Kidney tubule cell (primary cell): ENCODE measurements at regions not wholly inside any gene's neighbourhood (a gene's known extent, or its start where the extent isn't known, plus 50 kb on each side); places are given as distances from the start of the nearest gene placed in this dataset.

Experiments used
- DNase-seq: peaks from one replicate; pipeline ENCODE4 v3.0.0-alpha.2; 2018; ENCODE audit warnings: low spot score

DNA sequence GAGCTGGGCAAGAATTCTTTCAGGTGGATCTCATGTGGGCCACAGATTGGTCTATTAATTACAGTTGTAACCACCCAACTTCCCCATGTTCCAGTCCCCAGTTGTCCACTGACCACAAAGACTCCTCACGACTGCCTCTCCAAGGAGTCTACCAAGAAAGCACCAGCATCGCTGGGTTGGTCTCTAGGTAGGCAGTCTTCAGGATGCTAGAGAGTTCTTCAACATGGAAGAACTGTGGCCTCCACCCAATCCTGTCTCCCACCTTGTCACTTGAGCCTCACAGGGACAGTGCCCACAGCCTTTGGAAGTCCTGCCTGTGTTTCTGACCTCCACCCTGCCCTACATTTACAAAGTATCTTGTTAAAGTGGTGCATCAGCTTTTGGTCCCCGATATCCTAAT is 184.7 kb upstream of the FN1 start:
- no peak for DNase-seq

DNA sequence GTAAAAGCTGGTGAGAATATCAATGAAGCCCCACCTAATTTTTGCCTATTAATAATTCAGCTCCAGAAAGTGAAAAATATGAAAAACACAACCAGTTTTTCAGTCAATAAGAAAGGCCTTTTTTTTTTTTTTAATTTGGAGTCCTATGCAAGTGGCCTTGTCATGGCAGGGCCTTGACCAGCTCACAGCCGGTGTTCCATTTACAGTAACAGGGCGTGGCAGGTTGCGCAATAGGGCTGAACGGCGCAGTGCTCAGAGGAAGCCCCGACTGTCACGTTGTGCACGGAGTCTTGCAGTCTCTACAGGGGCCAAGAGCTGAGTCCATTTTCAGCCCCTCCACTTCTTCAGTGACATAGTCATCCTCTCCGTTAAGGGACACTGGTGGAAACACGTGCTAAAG is 184.1 kb upstream of the FN1 start:
- DNase-seq: no peak

- DNase-seq: peak; percentile 55
Measured at GRCh38 chr2:215619022-215619958, 183.4 kb upstream of the FN1 start.

DNA sequence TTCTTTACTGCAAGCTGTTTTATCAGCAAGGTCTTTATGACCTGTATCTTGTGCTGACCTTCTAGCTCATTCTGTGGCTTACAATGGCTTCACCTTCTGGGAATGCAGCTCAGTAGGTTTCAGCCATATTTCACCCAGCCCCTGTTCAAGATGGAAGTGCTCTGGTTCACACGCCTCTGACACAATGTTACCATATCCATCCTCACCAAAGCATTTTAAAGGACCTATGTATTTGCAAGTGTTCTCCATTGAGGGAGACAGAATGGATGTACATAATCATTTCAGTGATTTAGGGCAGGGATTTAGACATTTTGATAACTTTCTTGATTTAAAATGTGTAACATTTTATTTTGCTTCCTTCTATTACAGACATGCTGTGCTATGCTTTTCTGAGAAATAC is 182.3 kb upstream of the FN1 start:
- DNase-seq: no peak

DNA sequence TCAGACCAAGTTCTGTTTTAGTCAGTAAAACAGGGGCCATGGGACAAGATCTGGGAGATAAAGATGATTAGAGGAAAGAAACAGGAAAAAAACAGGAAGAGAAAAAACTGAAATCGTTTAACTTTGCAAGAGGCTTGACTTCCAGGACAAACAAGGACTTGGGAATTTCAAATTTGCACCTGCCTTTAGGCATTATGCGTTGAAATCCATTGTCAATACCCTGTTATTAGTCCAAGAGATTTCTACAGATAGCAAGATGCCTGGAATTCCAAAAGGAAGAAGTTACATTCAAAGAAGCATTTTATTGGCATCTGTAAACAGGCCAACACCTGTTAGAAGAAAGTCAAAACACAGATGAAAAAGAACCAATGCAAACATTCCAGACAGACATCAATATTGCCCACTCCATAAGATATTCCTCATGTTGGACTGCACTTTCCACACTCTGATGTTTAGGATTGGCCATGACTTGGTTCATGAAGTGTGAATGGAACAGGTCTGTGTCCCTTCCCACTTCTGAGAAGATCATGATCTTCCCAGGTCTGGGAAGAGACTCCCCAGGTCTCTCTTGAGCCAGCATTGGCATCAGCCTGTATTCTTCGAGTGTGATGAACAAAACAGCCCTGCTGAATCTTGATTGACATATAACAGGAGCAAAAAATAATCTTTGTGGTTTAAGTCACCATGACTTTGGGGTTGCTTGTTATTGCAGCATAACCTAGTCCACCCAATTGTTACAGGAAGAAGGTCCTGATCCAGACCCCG is 181.4 kb upstream of the FN1 start:
- DNase-seq: no peak

DNA sequence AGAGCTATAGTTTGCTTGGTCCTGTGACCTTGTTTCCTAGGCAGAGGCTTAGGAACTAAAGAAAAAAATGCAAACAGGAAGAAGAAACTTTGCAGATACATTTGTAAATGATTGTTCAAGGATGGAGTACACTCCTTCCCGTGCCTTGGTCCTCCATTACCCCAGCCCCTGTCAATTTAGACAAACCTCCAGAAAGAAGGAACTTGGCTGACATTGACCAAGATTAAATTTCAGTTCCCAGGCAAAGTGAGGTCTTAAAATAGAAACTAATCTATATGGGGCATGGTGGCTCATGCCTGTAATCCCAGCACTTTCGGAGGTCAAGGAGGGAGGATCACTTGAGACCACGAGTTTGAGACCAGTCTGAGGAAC is 179.9 kb upstream of the FN1 start:
- DNase-seq: no peak

- DNase-seq: no peak
Measured at GRCh38 chr2:215615067-215615802, 179.4 kb upstream of the FN1 start.

DNA sequence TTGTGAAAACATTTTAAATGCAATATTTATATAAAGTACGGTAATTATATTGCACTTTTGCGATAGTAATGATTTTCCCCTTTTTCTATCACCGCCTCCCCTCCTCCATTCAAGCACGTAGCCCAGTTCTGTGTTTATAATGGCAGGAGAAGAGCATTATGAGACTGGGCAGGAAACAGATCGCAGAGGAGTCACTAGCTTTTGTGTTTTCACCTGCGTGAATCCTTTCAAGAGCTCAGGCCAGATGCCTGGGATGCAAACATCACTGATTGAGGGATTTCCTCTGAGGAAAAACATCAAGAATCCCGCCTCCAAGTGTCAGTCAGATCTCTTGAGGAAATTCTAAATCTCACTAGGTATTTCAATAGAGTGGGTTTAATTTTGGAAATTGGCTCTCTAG is 178.4 kb upstream of the FN1 start:
- no peak for DNase-seq

GRCh38 chr2:215613888-215614287 is 178.0 kb upstream of the FN1 start:
- DNase-seq: no peak

DNA sequence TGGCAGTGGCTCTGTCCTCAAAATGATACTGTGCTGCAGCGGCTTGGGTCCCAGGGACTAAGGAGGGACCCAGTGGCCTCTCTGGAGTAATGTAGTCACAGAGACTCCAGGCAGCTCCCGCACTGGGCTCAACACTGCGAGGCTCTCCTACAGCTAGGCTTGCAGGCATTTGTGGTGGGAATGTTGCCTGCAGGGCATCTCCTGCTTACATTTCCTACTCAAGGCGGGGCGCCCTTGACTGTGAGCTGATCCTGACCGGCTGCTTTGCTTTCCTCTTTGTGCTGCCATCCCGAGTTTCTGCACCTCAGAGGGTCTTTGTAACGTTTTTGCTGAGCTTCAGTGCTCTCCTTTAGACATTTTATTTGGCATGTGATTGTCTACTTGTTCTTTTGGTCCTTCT is 177.4 kb upstream of the FN1 start:
- peak; percentile 41 for DNase-seq

DNA sequence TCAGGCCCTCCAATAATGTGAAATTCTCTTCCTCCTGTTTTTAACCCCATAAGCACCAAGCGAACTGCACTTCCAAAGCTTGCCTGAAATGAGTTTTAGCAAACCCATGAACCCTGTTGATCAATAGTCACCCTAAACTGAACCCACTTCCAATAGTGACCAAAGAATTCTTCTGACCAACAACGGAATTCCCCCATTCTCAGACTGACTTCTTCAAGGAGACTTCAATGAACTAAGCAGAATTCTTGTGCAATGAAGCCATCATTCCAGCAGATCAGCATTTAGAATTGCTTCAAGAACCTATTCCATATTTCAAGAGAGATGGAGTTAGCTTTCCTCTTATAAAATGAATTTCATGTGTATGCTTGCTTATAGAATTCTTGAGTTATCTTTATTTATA is 176.9 kb upstream of the FN1 start:
- DNase-seq: peak; percentile 87

DNA sequence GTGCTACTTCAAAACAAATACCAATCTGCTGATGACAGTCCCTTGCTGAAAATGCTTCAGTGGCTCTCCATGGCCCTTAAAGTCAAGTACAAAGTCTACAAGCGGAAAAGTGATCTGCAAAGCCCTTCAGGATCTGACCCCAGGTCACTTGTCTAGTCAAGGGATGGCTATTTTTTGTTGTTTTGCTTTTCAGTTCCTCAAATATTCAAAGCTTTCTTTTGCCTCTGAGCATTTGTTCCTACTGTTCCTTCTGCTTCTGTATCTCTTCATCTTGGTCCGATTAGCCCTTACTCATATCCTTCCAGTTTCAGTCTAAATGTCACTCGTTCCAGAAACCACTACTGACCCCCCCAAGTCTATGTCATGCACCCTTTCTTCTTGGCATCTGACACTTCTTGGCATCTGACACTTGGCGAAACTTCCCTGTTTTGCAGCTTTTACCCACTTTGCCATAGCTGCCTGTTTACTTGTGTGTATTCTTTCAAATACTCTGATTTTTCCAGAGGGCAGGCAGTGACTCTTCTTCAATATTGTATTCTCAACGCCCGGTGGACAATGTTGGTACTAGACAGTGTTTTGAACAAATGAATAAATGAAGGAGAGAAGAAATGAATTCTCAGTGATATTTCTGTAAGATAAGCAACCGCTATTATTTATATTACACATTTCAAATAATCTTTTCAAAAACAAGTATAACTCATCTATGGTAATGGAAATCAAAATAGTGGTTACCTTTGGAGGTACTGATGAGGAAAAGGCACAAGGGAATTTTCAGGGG is 175.9 kb upstream of the FN1 start:
- no peak for DNase-seq

DNA sequence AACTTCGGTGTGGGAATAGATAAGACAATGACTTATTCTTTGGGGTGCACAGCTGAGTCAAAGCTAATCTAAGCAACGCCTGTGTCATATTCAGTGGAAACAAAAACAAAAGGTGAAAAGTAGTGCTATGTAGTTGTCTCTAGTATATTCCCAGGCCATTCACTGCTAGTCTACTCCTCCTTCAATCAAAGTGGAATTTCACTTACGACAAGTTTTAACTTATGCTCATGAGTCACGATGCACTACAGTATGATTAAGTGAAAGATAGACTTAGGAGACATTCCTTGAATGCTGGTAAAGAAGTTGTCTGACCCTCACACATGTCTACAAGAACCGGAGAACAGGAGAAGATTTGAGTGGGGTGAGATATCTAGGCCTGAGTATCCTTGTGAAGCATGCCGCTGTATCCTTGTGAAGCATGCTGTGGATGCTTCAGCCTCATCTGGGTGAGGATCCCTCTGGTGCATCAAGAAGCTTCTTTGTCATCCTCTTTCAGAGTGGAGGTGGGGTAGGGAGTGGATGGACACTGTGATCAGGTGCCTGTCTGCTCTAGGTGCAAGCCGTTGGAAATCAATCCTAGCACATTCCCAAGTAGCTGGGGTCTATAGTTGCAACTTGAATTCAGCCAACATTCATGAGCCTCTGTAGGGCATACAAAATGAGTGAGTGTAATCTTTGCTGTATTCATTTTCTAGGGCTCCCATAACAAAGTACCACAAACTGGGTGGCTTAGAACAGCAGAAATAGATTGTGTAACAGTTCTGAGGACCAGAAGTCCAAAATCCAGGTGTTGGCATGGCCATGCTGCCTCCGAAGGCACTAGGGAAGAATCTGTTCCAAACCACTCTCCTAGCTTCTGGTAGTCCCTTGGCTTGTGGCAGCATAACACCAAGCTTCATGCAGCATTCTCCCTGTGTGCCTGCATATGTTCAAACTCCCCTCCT is 173.5 kb upstream of the FN1 start:
- peak; percentile 84 for DNase-seq

GRCh38 chr2:215607766-215608165 is 171.9 kb upstream of the FN1 start:
- peak; percentile 16 for DNase-seq

DNA sequence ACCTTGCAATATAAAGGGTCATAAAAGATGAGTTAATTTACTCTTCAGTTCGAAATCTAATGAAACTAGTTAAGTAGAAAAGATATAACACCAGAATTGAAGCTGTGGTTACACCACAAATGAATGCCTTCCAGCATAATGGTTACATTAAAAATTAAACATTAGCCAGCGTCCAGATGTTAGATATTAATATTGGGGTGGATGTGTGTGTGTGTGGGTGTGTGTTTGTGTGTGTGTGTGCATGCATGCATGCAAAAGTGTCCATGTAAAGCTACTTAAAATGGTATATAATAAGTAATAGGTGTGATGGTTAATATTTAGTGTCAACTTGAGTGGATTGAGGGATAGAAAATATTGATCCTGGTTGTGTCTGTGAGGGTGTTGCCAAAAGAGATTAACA is 170.4 kb upstream of the FN1 start:
- peak; percentile 32 for DNase-seq

DNA sequence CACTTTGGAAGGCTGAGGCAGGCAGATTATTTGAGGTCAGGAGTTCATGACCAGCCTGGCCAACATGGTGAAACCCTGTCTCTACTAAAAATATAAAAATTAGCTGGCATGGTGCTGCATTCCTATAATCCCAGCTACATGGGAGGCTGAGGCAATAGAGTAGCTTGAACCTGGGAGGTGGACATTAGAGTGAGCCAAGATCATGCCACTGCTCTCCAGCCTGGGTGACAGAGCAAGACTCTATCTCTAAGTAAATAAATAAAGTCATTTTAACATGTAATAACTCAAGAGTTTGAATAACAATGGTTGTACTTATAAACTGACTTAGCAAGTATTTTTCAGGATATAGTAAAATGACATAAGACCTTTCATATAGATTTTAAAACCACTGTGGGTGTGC is 169.3 kb upstream of the FN1 start:
- DNase-seq: no peak

DNA sequence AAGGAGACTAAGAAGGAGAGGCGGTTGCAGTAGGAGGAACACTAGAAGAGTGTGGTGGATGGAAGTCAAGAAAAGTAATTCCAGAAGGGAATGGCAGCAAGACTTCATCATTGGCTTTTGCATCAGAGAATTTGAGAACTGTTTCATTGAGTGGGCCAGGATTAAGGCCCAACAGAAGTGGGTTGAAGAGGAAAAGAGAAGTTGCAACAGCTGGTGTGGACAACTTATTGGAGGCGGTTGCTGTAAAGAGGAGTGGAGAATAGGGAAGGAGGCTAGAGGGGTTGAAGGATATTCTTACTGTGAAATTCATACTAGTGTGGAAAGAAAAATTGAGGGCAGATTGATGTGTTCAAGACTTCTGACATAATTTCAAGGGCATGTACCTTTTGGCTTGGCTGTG is 168.7 kb upstream of the FN1 start:
- no peak for DNase-seq

DNA sequence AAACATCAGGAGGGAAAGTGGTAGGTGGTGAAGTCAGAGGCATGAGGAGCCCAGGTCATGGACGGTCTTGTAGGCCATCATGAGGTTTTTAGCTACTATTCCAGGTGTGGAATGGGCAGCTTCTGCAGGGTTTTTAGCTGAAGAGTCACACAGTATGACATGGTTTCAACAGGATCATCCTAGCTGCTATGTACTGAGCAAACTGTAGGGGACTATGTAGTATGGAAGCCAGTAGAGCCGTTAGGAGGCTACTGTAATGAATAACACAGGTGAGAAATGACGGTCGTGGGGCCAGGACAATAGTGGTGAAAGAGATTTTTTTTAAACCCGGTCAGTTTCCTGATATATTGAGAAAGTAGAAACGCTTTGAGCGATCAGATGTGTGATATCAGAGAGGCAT is 167.6 kb upstream of the FN1 start:
- DNase-seq: no peak

- no peak for DNase-seq
Measured at GRCh38 chr2:215602997-215603396, 167.1 kb upstream of the FN1 start.

DNA sequence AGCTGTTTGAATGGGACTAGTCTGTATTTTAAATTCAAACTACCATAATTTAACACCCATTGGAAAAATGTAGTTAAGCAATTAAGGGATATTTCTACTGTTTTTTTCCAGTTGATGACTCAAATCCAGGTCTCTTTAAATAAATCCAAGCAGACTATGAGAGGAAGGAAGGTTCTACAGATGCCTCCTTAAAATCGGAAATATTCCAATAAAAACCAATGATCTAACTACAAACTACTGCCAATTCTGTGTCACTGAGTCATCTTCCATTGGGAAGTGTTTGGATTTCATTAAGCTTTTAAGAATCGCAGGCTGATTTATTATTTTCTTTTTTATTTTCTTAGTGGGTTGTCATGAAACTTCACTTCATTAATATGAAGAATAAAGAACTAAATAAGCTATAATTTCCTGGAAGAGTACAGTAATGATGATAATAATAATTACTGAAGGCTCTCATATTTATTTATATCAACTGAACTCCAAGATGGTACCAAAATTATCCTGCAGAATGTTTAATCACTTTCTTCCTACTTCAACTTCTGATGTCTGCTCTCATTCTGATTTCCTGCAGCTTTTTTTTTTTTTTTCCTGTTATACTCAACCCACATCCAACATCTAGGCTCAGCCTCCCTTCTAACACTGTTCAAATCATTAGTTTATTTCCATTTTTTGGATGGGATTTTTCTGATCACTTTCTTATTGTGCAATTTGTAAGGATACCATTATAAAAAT is 166.3 kb upstream of the FN1 start:
- no peak for DNase-seq
